NCI-H2171 treated with DMSO at 0.1 percent for 48 hours (cell line): ENCODE measurements at regions not wholly inside any gene's neighbourhood (a gene's known extent, or its start where the extent isn't known, plus 50 kb on each side); places are given as distances from the start of the nearest gene placed in this dataset.
"Not testable (repeated sequence)": the region's sequence is repeated elsewhere in the genome, so short reads cannot be mapped to it uniquely, and the experiment has no call there.

Experiments
- DNase-seq: peaks from one replicate; lab custom pipeline; 2025; lab: John Stamatoyannopoulos, UW

- DNase-seq, result no peak
Observed at GRCh38 chr6:141393405-141394124, 739.2 kb upstream of the GJE1 start.

- peak; percentile 31 for DNase-seq
Observed at GRCh38 chr6:141391135-141391534, 741.6 kb upstream of the GJE1 start.

GRCh38 chr6:141388666-141389065, 744.1 kb upstream of the GJE1 start:
- DNase-seq, result no peak

- no peak for DNase-seq
Observed at GRCh38 chr6:141370438-141370837, 762.3 kb upstream of the GJE1 start.

GRCh38 chr6:141366796-141367195, 765.9 kb upstream of the GJE1 start:
- DNase-seq, result not testable (repeated sequence)

GRCh38 chr6:141364694-141365093, 768.0 kb upstream of the GJE1 start:
- no peak for DNase-seq

GRCh38 chr6:141364232-141364631, 768.5 kb upstream of the GJE1 start:
- no peak for DNase-seq

- no peak for DNase-seq
Observed at GRCh38 chr6:141361559-141361958, 771.2 kb upstream of the GJE1 start.

GRCh38 chr6:141359953-141360352, 772.8 kb upstream of the GJE1 start:
- DNase-seq, result peak; percentile 68

GRCh38 chr6:141354191-141354955, 778.4 kb upstream of the GJE1 start:
- DNase-seq, result no peak

- DNase-seq, result no peak
Observed at GRCh38 chr6:141351721-141352120, 781.0 kb upstream of the GJE1 start.

- DNase-seq, result no peak
Observed at GRCh38 chr6:141349710-141350109, 783.0 kb upstream of the GJE1 start.

GRCh38 chr6:141347906-141348492, 784.7 kb upstream of the GJE1 start:
- no peak for DNase-seq

- no peak for DNase-seq
Observed at GRCh38 chr6:141347086-141347485, 785.6 kb upstream of the GJE1 start.

GRCh38 chr6:141346535-141346934, 786.2 kb upstream of the GJE1 start:
- DNase-seq, result peak; percentile 64

GRCh38 chr6:141337191-141337590, 795.5 kb upstream of the GJE1 start:
- no peak for DNase-seq

GRCh38 chr6:141335477-141336273, 797.0 kb upstream of the GJE1 start:
- no peak for DNase-seq

GRCh38 chr6:141326925-141327324, 805.8 kb upstream of the GJE1 start:
- no peak for DNase-seq

- no peak for DNase-seq
Observed at GRCh38 chr6:141326426-141326825, 806.3 kb upstream of the GJE1 start.

- DNase-seq, result no peak
Observed at GRCh38 chr6:141321493-141322347, 811.0 kb upstream of the GJE1 start.

- no peak for DNase-seq
Observed at GRCh38 chr6:141316236-141316635, 816.5 kb upstream of the GJE1 start.
